Testis (tissue), 2 donors: ENCODE measurements at regions not wholly inside any gene's neighbourhood (a gene's known extent, or its start where the extent isn't known, plus 50 kb on each side); places are given as distances from the start of the nearest gene placed in this dataset.

Source experiments
- CTCF ChIP-seq, 3 experiments: fragments of 450-650 bp in 2 of 3; fragments of 200-600 bp in 1 of 3; sonication (generic) in 1 of 3; IDR thresholded peaks; one replicate each; pipeline ENCODE4 v1.5.1; 2016 to 2019; ENCODE audit warnings: antibody characterized with exemption in 3 of 3, mild to moderate bottlenecking in 2 of 3, moderate library complexity in 1 of 3
- POLR2A ChIP-seq: fragments of 450-650 bp; IDR thresholded peaks from one replicate; pipeline ENCODE4 v1.6.1; 2017; ENCODE audit warnings: antibody characterized with exemption, mild to moderate bottlenecking, moderate library complexity

GRCh38 chr10:10661176-10661575 lies 356.5 kb upstream of the CELF2 start:
- no peak for TF ChIP-seq CTCF (IDR thresholded peaks at IDR 0.05)
- TF ChIP-seq POLR2A: no peak
